ENCODE measurements at regions not wholly inside any gene's neighbourhood (a gene's known extent, or its start where the extent isn't known, plus 50 kb on each side); places are given as distances from the start of the nearest gene placed in this dataset.

GRCh38 chr18:76234676-76235060 is 260.4 kb downstream of the ZNF516 start:
- no peak for TF ChIP-seq EZH2 (IDR thresholded peaks at IDR 0.05)
- TF ChIP-seq, protein P1, sequence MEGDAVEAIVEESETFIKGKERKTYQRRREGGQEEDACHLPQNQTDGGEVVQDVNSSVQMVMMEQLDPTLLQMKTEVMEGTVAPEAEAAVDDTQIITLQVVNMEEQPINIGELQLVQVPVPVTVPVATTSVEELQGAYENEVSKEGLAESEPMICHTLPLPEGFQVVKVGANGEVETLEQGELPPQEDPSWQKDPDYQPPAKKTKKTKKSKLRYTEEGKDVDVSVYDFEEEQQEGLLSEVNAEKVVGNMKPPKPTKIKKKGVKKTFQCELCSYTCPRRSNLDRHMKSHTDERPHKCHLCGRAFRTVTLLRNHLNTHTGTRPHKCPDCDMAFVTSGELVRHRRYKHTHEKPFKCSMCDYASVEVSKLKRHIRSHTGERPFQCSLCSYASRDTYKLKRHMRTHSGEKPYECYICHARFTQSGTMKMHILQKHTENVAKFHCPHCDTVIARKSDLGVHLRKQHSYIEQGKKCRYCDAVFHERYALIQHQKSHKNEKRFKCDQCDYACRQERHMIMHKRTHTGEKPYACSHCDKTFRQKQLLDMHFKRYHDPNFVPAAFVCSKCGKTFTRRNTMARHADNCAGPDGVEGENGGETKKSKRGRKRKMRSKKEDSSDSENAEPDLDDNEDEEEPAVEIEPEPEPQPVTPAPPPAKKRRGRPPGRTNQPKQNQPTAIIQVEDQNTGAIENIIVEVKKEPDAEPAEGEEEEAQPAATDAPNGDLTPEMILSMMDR (IDR thresholded peaks at IDR 0.05), result no peak
